Upper lobe of left lung (tissue), 4 donors: ENCODE measurements at regions not wholly inside any gene's neighbourhood (a gene's known extent, or its start where the extent isn't known, plus 50 kb on each side); places are given as distances from the start of the nearest gene placed in this dataset.

ENCODE experiments used
- CTCF ChIP-seq, 6 experiments: fragments of 450-650 bp in 4 of 6; fragments of 200-600 bp in 2 of 6; sonication (generic) in 2 of 6; IDR thresholded peaks; one replicate each; pipeline ENCODE4 v1.5.1; 2016 to 2019; ENCODE audit warnings: antibody characterized with exemption in 6 of 6
- POLR2A ChIP-seq, 4 donors: fragments of 450-650 bp; IDR thresholded peaks; one replicate each; pipeline ENCODE4 v1.5.1; 2016 to 2017; ENCODE audit warnings: antibody characterized with exemption in 4 of 4, mild to moderate bottlenecking in 2 of 4
- POLR2AphosphoS5 ChIP-seq, 2 donors: sonication (generic); formaldehyde crosslinking; IDR thresholded peaks; one replicate each; pipeline ENCODE4 v1.5.1; 2017; ENCODE audit warnings: antibody characterized with exemption in 2 of 2

- TF ChIP-seq CTCF (IDR thresholded peaks at IDR 0.05) (no peak), POLR2AphosphoS5 (IDR thresholded peaks at IDR 0.05) (no peak), POLR2A (IDR thresholded peaks at IDR 0.05) (no peak)
Measured at GRCh38 chr16:85174871-85175723, 62.8 kb upstream of the CIBAR2 start.
